OCI-LY1 (cell line): ENCODE measurements at regions not wholly inside any gene's neighbourhood (a gene's known extent, or its start where the extent isn't known, plus 50 kb on each side); places are given as distances from the start of the nearest gene placed in this dataset.

Source experiments
- H2AFZ ChIP-seq: fragments of 200-600 bp; sonication (generic), shearing (Covaris generic); 2 replicates; pipeline ENCODE4 v1.6.0; 2014; ENCODE audit warnings: antibody characterized with exemption, mild to moderate bottlenecking, low read length
- H3F3A ChIP-seq: fragments of 200-600 bp; sonication (generic), shearing (Covaris generic); 2 replicates; pipeline ENCODE4 v1.6.0; 2014; ENCODE audit warnings: mild to moderate bottlenecking, antibody characterized with exemption, low read length, moderate library complexity; ENCODE audit not compliant: insufficient read depth
- H3K27ac ChIP-seq: fragments of 200-600 bp; sonication (generic); 2 replicates; pipeline ENCODE4 v1.5.1; 2014; ENCODE audit warnings: low read length, mixed run types, mild to moderate bottlenecking, low read depth; ENCODE audit not compliant: poor library complexity, severe bottlenecking
- H3K27me3 ChIP-seq: fragments of 200-600 bp; sonication (generic); 2 replicates; pipeline ENCODE4 v1.6.0; 2014; ENCODE audit warnings: antibody characterized with exemption, mild to moderate bottlenecking, low read length, moderate library complexity; ENCODE audit not compliant: insufficient read depth
- H3K36me3 ChIP-seq: fragments of 200-600 bp; sonication (generic); 2 replicates; pipeline ENCODE4 v1.6.1; 2014; ENCODE audit warnings: mild to moderate bottlenecking, antibody characterized with exemption, low read length, moderate library complexity, mixed read lengths; ENCODE audit not compliant: insufficient read depth
- H3K4me1 ChIP-seq: fragments of 200-600 bp; sonication (generic); 2 replicates; pipeline ENCODE4 v1.5.1; 2014; ENCODE audit warnings: mild to moderate bottlenecking, low read length, moderate library complexity; ENCODE audit not compliant: insufficient read depth, severe bottlenecking
- H3K4me2 ChIP-seq: fragments of 200-600 bp; sonication (generic), shearing (Covaris generic); 2 replicates; pipeline ENCODE4 v1.6.1; 2014; ENCODE audit warnings: low read length
- H3K4me3 ChIP-seq: fragments of 200-600 bp; sonication (generic); 2 replicates; pipeline ENCODE4 v1.5.1; 2014; ENCODE audit warnings: low read length, low read depth, mild to moderate bottlenecking, mixed read lengths; ENCODE audit not compliant: poor library complexity, severe bottlenecking
- H3K79me2 ChIP-seq: fragments of 200-600 bp; shearing (Covaris generic); 2 replicates; pipeline ENCODE4 v1.6.1; 2016; ENCODE audit warnings: mixed run types, low read length, mixed read lengths; ENCODE audit not compliant: insufficient read depth
- H3K9ac ChIP-seq: fragments of 200-600 bp; sonication (generic), shearing (Covaris generic); 2 replicates; pipeline ENCODE4 v1.6.1; 2014; ENCODE audit warnings: mild to moderate bottlenecking, low read length, mixed read lengths
- H3K9me2 ChIP-seq: fragments of 200-600 bp; sonication (generic), shearing (Covaris generic); 2 replicates; pipeline ENCODE4 v1.6.1; 2014; ENCODE audit warnings: low read depth, mild to moderate bottlenecking, low read length, mixed read lengths
- H3K9me3 ChIP-seq: fragments of 200-600 bp; shearing (Covaris generic); 2 replicates; pipeline ENCODE4 v1.6.1; 2014; ENCODE audit warnings: low read length, mixed read lengths
- H4K20me1 ChIP-seq: fragments of 200-600 bp; sonication (generic), shearing (Covaris generic); 2 replicates; pipeline ENCODE4 v1.6.0; 2016; ENCODE audit warnings: mild to moderate bottlenecking, low read length; ENCODE audit not compliant: insufficient read depth
- EZH2 ChIP-seq: fragments of 200-600 bp; sonication (generic), shearing (Covaris generic); IDR thresholded peaks from 2 replicates; pipeline ENCODE4 v1.8.0; 2017; ENCODE audit warnings: borderline replicate concordance, mixed run types, mild to moderate bottlenecking, antibody characterized with exemption, low read length, moderate library complexity, mixed read lengths
- TF ChIP-seq, protein P1 (sequence below): fragments of 200-600 bp; sonication (generic), shearing (Covaris generic); IDR thresholded peaks from 2 replicates; pipeline ENCODE4 v1.5.1; 2017; ENCODE audit warnings: mild to moderate bottlenecking, antibody characterized with exemption, low read length, moderate library complexity, mixed read lengths

DNA sequence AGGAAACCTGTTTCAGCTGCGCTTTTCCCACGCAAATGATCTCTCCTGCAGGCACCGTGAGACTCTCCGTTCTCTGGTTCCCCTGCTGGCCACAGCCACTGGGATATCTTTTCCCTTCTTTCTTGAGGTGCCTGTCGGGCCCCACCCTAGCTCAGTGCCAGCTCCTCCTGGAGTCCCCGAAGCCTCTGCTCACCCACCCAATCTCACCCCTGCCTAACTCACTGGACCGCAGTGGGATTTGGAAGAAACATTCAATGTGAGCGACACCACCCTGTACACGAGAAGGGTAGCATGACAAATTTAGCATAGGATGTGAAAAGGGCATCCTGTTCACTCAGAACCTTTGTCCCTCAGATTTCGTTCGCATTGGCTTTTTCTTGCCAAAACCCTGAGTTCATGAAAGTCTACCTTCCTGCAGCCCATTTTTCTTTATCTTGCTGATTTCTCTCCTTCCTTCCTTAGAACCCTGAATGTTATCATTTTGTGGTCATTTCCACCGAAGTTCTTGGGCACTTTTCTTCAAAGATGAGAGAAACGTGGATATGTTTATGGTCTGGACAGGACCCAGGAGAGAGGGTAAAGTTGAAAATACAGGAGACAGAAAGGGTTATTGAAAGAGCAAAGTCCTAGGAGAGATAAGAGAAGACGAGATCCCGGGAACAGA lies 63.6 kb upstream of the ELK3 start:
- no peaks in the 10 kb centered on the region for H3K4me1 ChIP-seq
- H3K4me2 ChIP-seq = no peak overlapping the region
- H4K20me1 ChIP-seq = no peaks in the 10 kb centered on the region
- no peaks in the 10 kb centered on the region for H3K79me2 ChIP-seq
- no peak overlapping the region for H3K9ac ChIP-seq
- H3K27ac ChIP-seq = no peak overlapping the region
- H3K9me3 ChIP-seq = no peaks in the 10 kb centered on the region
- no peaks in the 10 kb centered on the region for H3K9me2 ChIP-seq
- no peaks in the 10 kb centered on the region for H3K27me3 ChIP-seq
- no peak overlapping the region for H3K4me3 ChIP-seq
- H2AFZ ChIP-seq = no peak overlapping the region
- TF ChIP-seq, protein P1, sequence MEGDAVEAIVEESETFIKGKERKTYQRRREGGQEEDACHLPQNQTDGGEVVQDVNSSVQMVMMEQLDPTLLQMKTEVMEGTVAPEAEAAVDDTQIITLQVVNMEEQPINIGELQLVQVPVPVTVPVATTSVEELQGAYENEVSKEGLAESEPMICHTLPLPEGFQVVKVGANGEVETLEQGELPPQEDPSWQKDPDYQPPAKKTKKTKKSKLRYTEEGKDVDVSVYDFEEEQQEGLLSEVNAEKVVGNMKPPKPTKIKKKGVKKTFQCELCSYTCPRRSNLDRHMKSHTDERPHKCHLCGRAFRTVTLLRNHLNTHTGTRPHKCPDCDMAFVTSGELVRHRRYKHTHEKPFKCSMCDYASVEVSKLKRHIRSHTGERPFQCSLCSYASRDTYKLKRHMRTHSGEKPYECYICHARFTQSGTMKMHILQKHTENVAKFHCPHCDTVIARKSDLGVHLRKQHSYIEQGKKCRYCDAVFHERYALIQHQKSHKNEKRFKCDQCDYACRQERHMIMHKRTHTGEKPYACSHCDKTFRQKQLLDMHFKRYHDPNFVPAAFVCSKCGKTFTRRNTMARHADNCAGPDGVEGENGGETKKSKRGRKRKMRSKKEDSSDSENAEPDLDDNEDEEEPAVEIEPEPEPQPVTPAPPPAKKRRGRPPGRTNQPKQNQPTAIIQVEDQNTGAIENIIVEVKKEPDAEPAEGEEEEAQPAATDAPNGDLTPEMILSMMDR = no peak
- TF ChIP-seq EZH2 = no peak
- no peaks in the 10 kb centered on the region for H3F3A ChIP-seq
- H3K36me3 ChIP-seq = no peaks in the 10 kb centered on the region

DNA sequence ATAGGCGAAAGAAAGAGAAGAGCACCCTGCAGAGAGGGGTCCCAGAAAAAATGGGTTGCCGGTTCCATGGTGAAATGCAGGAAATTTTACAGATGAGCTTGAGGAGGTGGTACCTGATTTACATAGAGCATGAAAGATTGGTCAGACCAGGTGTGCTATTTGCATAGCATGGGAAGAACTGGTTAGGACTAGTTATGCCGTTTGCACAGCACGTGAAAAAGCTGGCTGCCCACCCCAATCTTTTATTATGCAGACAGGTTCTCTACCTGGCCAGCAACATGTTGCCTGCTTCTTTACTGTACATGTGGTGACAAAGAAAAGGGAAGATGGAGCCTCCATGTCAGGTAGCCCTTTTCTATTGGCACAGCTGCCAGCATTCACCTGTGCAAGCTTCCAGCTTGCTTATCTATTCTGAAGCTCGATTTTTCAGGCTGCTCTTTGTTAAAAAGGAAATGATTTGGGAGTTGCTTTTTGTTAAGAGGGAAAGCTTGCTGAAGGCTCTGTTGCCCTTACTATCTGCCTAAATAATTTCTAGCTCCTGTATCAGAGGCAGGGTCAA lies 62.9 kb upstream of the ELK3 start:
- H3K4me3 ChIP-seq = no peak overlapping the region
- no peak overlapping the region for H3K27ac ChIP-seq
- no peaks in the 10 kb centered on the region for H3K4me1 ChIP-seq
- no peak overlapping the region for H3K4me2 ChIP-seq
- H2AFZ ChIP-seq = no peak overlapping the region
- H3F3A ChIP-seq = no peaks in the 10 kb centered on the region
- TF ChIP-seq, protein P1 = no peak
- TF ChIP-seq EZH2 = no peak
- H4K20me1 ChIP-seq = no peaks in the 10 kb centered on the region
- no peaks in the 10 kb centered on the region for H3K79me2 ChIP-seq
- no peaks in the 10 kb centered on the region for H3K27me3 ChIP-seq
- H3K9me3 ChIP-seq = no peaks in the 10 kb centered on the region
- H3K36me3 ChIP-seq = no peaks in the 10 kb centered on the region
- H3K9me2 ChIP-seq = no peaks in the 10 kb centered on the region
- no peak overlapping the region for H3K9ac ChIP-seq

DNA sequence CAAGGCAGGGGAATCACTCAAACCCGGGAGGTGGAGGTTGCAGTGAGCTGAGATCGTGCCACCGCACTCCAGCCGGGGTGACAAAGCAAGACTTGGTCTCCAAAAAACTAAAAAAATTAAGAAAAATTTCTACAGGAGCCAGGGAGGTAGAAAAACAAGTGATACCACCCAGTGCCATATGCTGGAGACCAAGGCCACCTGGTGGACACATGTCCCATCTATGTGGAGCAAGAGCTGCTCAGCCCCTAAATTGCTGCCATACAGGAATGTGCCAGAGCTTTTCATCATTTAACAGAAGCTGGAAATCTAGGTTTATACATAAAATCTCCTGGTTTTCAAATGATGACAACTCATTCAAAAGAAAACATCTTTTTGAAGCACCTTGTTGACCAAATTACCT lies 61.4 kb upstream of the ELK3 start:
- no peak overlapping the region for H3K4me3 ChIP-seq
- H3K9me3 ChIP-seq = no peaks in the 10 kb centered on the region
- H3K9ac ChIP-seq = no peak overlapping the region
- no peaks in the 10 kb centered on the region for H3K27me3 ChIP-seq
- H3K4me1 ChIP-seq = no peaks in the 10 kb centered on the region
- H4K20me1 ChIP-seq = no peaks in the 10 kb centered on the region
- no peaks in the 10 kb centered on the region for H3K36me3 ChIP-seq
- no peaks in the 10 kb centered on the region for H3K9me2 ChIP-seq
- H3F3A ChIP-seq = no peaks in the 10 kb centered on the region
- no peak overlapping the region for H2AFZ ChIP-seq
- no peak for TF ChIP-seq EZH2
- TF ChIP-seq, protein P1 = peak; percentile 22; the same call in 1 of the 2 replicates
- H3K79me2 ChIP-seq = no peaks in the 10 kb centered on the region
- H3K27ac ChIP-seq = no peak overlapping the region
- no peak overlapping the region for H3K4me2 ChIP-seq
